Chondrocyte (in vitro differentiated cells): ENCODE measurements at regions not wholly inside any gene's neighbourhood (a gene's known extent, or its start where the extent isn't known, plus 50 kb on each side); places are given as distances from the start of the nearest gene placed in this dataset.
A peak's percentile ranks its signal among the peaks of the same experiment; 100 is the strongest.

Experiments
- DNase-seq: peaks from one replicate; pipeline ENCODE4 v3.0.0; 2021; ENCODE audit warnings: mixed read lengths, low spot score
- H3K27ac Mint-ChIP-seq: one replicate; pipeline ENCODE4 v1.8.0; 2021; ENCODE audit warnings: mild to moderate bottlenecking, moderate library complexity, mixed read lengths; ENCODE audit not compliant: unreplicated experiment
- H3K27me3 Mint-ChIP-seq: 2 replicates; pipeline ENCODE4 v1.8.0; 2021; ENCODE audit warnings: low read depth, mixed read lengths
- H3K36me3 Mint-ChIP-seq: 2 replicates; pipeline ENCODE4 v1.8.0; 2021; ENCODE audit warnings: low read depth, mixed read lengths
- H3K4me1 Mint-ChIP-seq: 2 replicates; pipeline ENCODE4 v1.8.0; 2021; ENCODE audit warnings: low read depth, mild to moderate bottlenecking, mixed read lengths
- H3K4me3 Mint-ChIP-seq: one replicate; pipeline ENCODE4 v1.8.0; 2021; ENCODE audit warnings: mild to moderate bottlenecking, moderate library complexity, mixed read lengths; ENCODE audit not compliant: unreplicated experiment
- H3K9me3 Mint-ChIP-seq: 2 replicates; pipeline ENCODE4 v1.8.0; 2021; ENCODE audit warnings: low read depth, mixed read lengths
- CTCF ChIP-seq: fragments of 200-600 bp; sonication (generic); IDR thresholded peaks from 2 replicates; pipeline ENCODE4 v1.5.0; 2021; ENCODE audit warnings: antibody characterized with exemption, mild to moderate bottlenecking, moderate library complexity

- no peaks in the 10 kb centered on the region for H3K36me3 Mint-ChIP-seq
- no peak for TF ChIP-seq CTCF
- no peak overlapping the region for H3K27ac Mint-ChIP-seq
- H3K4me3 Mint-ChIP-seq = no peak overlapping the region
- peaks cover 6% of the 10 kb centered on the region for H3K27me3 Mint-ChIP-seq
- no peak for DNase-seq
- peaks cover 3% of the 10 kb centered on the region for H3K4me1 Mint-ChIP-seq
- peaks cover 12% of the 10 kb centered on the region for H3K9me3 Mint-ChIP-seq
Measured at GRCh38 chr3:159249472-159250174, 447.8 kb downstream of the MFSD1 start.

GRCh38 chr3:159250961-159251360 lies 449.1 kb downstream of the MFSD1 start:
- H3K4me3 Mint-ChIP-seq = no peak overlapping the region
- no peak overlapping the region for H3K27ac Mint-ChIP-seq
- peaks cover 15% of the 10 kb centered on the region for H3K27me3 Mint-ChIP-seq
- no peak for TF ChIP-seq CTCF
- DNase-seq = no peak
- peaks cover 3% of the 10 kb centered on the region for H3K4me1 Mint-ChIP-seq
- no peaks in the 10 kb centered on the region for H3K36me3 Mint-ChIP-seq
- H3K9me3 Mint-ChIP-seq = peaks cover 12% of the 10 kb centered on the region

- Mint-ChIP-seq H3K4me1 (peaks cover 3% of the 10 kb centered on the region), H3K4me3 (no peak overlapping the region), H3K27ac (no peak overlapping the region), H3K27me3 (peaks cover 15% of the 10 kb centered on the region), H3K9me3 (peaks cover 12% of the 10 kb centered on the region), H3K36me3 (no peaks in the 10 kb centered on the region)
- DNase-seq = no peak
- TF ChIP-seq CTCF = no peak
Measured at GRCh38 chr3:159252274-159252673, 450.4 kb downstream of the MFSD1 start.

GRCh38 chr3:159252772-159253384 lies 451.0 kb downstream of the MFSD1 start:
- no peaks in the 10 kb centered on the region for H3K36me3 Mint-ChIP-seq
- peaks cover 20% of the 10 kb centered on the region for H3K27me3 Mint-ChIP-seq
- H3K9me3 Mint-ChIP-seq = peaks cover 12% of the 10 kb centered on the region
- no peak for DNase-seq
- no peak overlapping the region for H3K27ac Mint-ChIP-seq
- peak; percentile 77 for TF ChIP-seq CTCF
- no peak overlapping the region for H3K4me3 Mint-ChIP-seq
- H3K4me1 Mint-ChIP-seq = peaks cover 3% of the 10 kb centered on the region

GRCh38 chr3:159253860-159254259 lies 452.0 kb downstream of the MFSD1 start:
- Mint-ChIP-seq H3K27me3 (peaks cover 28% of the 10 kb centered on the region), H3K4me1 (peaks cover 3% of the 10 kb centered on the region), H3K9me3 (peaks cover 12% of the 10 kb centered on the region), H3K27ac (no peak overlapping the region), H3K4me3 (no peak overlapping the region), H3K36me3 (no peaks in the 10 kb centered on the region)
- DNase-seq = no peak
- no peak for TF ChIP-seq CTCF
